NT2/D1 (cell line): ENCODE measurements at regions not wholly inside any gene's neighbourhood (a gene's known extent, or its start where the extent isn't known, plus 50 kb on each side); places are given as distances from the start of the nearest gene placed in this dataset.

Experiments
- YY1 ChIP-seq: IDR thresholded peaks from 2 replicates; pipeline ENCODE4 v1.6.1; 2011; ENCODE audit not compliant: insufficient read length, insufficient read depth
- ZNF274 ChIP-seq: IDR thresholded peaks from 2 replicates; pipeline ENCODE4 v1.6.1; 2011; ENCODE audit warnings: mild to moderate bottlenecking, low read depth, low read length

- TF ChIP-seq YY1, result no peak
- no peak for TF ChIP-seq ZNF274
Observed at GRCh38 chr9:134517069-134517680, 124.4 kb upstream of the COL5A1 start.
